ENCODE measurements at regions not wholly inside any gene's neighbourhood (a gene's known extent, or its start where the extent isn't known, plus 50 kb on each side); places are given as distances from the start of the nearest gene placed in this dataset.

- Histone ChIP-seq H3K27ac (ENCODE audit: extremely low read depth, low read depth, low read length) (no peak overlapping the region), H3K4me3 (ENCODE audit: low read depth, low read length) (no peak overlapping the region), H3K9me3 (ENCODE audit: control insufficient read depth, insufficient read depth, low read depth, low read length) (no peaks in the 10 kb centered on the region), H3K36me3 (ENCODE audit: control insufficient read depth in 2 of 2, insufficient read depth in 1 of 2, low read length in 2 of 2) (no peaks in the 10 kb centered on the region), H3K4me1 (ENCODE audit: control insufficient read depth, insufficient read depth, low read length) (no peaks in the 10 kb centered on the region)
- POLR2A ChIA-PET = no interaction called here
- CTCF ChIA-PET = no interaction called here
- TF ChIP-seq ZNF26 (tag by site-specific recombination; IDR thresholded peaks at IDR 0.05) = no peak
These were observed 1988.8 kb upstream of the FLRT2 start for GRCh38 chr14:83541147-83541546.

GRCh38 chr14:83548061-83548839, 1981.7 kb upstream of the FLRT2 start:
- H3K4me3 ChIP-seq (ENCODE audit: low read depth, low read length) = no peak overlapping the region
- no peaks in the 10 kb centered on the region for H3K9me3 ChIP-seq (ENCODE audit: control insufficient read depth, insufficient read depth, low read depth, low read length)
- ChIA-PET POLR2A (no interaction called here), CTCF (no interaction called here)
- no peak overlapping the region for H3K27ac ChIP-seq (ENCODE audit: extremely low read depth, low read depth, low read length)
- TF ChIP-seq ZNF350 (tag by site-specific recombination; IDR thresholded peaks at IDR 0.05) (no peak), ZEB2 (tag by site-specific recombination; IDR thresholded peaks at IDR 0.05) (no peak), TRIM28 (IDR thresholded peaks at IDR 0.05; ENCODE audit: borderline replicate concordance, low read length) (no peak), REPIN1 (tag by site-specific recombination; IDR thresholded peaks at IDR 0.05; ENCODE audit: low read depth) (no peak), MZF1 (tag by site-specific recombination; IDR thresholded peaks at IDR 0.05; ENCODE audit: borderline replicate concordance) (no peak), KLF8 (tag by site-specific recombination; IDR thresholded peaks at IDR 0.05) (no peak), KLF9 (tag by site-specific recombination; IDR thresholded peaks at IDR 0.05; ENCODE audit: low read depth) (no peak), SETDB1 (IDR thresholded peaks at IDR 0.05; ENCODE audit: insufficient read length, low read length) (no peak), ZNF768 (tag by site-specific recombination; IDR thresholded peaks at IDR 0.05) (no peak), ZBTB21 (tag by site-specific recombination; IDR thresholded peaks at IDR 0.05) (no peak), ZNF571 (tag by site-specific recombination; IDR thresholded peaks at IDR 0.05) (no peak), ZNF26 (tag by site-specific recombination; IDR thresholded peaks at IDR 0.05) (no peak), KLF16 (tag by site-specific recombination; IDR thresholded peaks at IDR 0.05) (no peak), ZNF76 (tag by site-specific recombination; IDR thresholded peaks at IDR 0.05; ENCODE audit: borderline replicate concordance, low read depth) (no peak)
- no peaks in the 10 kb centered on the region for H3K36me3 ChIP-seq (ENCODE audit: control insufficient read depth in 2 of 2, insufficient read depth in 1 of 2, low read length in 2 of 2)
- H3K4me1 ChIP-seq (ENCODE audit: control insufficient read depth, insufficient read depth, low read length) = no peaks in the 10 kb centered on the region

- Histone ChIP-seq H3K9me3 (ENCODE audit: control insufficient read depth, insufficient read depth, low read depth, low read length) (no peaks in the 10 kb centered on the region), H3K4me3 (ENCODE audit: low read depth, low read length) (no peak overlapping the region), H3K36me3 (ENCODE audit: control insufficient read depth in 2 of 2, insufficient read depth in 1 of 2, low read length in 2 of 2) (no peaks in the 10 kb centered on the region), H3K27ac (ENCODE audit: extremely low read depth, low read depth, low read length) (no peak overlapping the region), H3K4me1 (ENCODE audit: control insufficient read depth, insufficient read depth, low read length) (no peaks in the 10 kb centered on the region)
- CTCF ChIA-PET = no interaction called here
- POLR2A ChIA-PET = no interaction called here
- TF ChIP-seq ZBTB17 (tag by site-specific recombination; IDR thresholded peaks at IDR 0.05) (no peak), ZNF530 (tag by site-specific recombination; IDR thresholded peaks at IDR 0.05; ENCODE audit: low read depth) (no peak), ZNF571 (tag by site-specific recombination; IDR thresholded peaks at IDR 0.05) (no peak), ZNF362 (tag by site-specific recombination; IDR thresholded peaks at IDR 0.05) (no peak), MYNN (tag by site-specific recombination; IDR thresholded peaks at IDR 0.05; ENCODE audit: borderline replicate concordance) (no peak), ZBTB44 (tag by site-specific recombination; IDR thresholded peaks at IDR 0.05) (no peak), ZNF292 (tag by site-specific recombination; IDR thresholded peaks at IDR 0.05; ENCODE audit: borderline replicate concordance, low read depth) (no peak), ZNF404 (tag by site-specific recombination; IDR thresholded peaks at IDR 0.05) (no peak)
These were observed 1973.9 kb upstream of the FLRT2 start for GRCh38 chr14:83556065-83556464.
